Activated T-helper 17 cell treated with anti-CD3 and anti-CD28 coated beads, Interleukin-2, amount 50 U/mL, for 72 hours (primary cell): ENCODE measurements at regions not wholly inside any gene's neighbourhood (a gene's known extent, or its start where the extent isn't known, plus 50 kb on each side); places are given as distances from the start of the nearest gene placed in this dataset.
"Not testable (repeated sequence)": the region's sequence is repeated elsewhere in the genome, so short reads cannot be mapped to it uniquely, and the experiment has no call there.

Source experiments
- ATAC-seq: fragments of 150-1000 bp; cut with Tn5 transposase; replicated peaks from 2 replicates; pipeline ENCODE4 v1.10.0; 2021; ENCODE audit warnings: mild to moderate bottlenecking, moderate library complexity
- H3K27ac Mint-ChIP-seq: one replicate; pipeline ENCODE4 v1.8.0; 2022; ENCODE audit warnings: mixed read lengths
- H3K27me3 Mint-ChIP-seq: one replicate; pipeline ENCODE4 v1.8.0; 2022; ENCODE audit warnings: mixed read lengths
- H3K36me3 Mint-ChIP-seq: one replicate; pipeline ENCODE4 v1.8.0; 2022; ENCODE audit warnings: low read depth, mild to moderate bottlenecking, mixed read lengths
- H3K4me1 Mint-ChIP-seq: one replicate; pipeline ENCODE4 v1.8.0; 2022; ENCODE audit warnings: mixed read lengths
- H3K4me3 Mint-ChIP-seq: one replicate; pipeline ENCODE4 v1.8.0; 2022; ENCODE audit warnings: mild to moderate bottlenecking, mixed read lengths
- H3K9me3 Mint-ChIP-seq: one replicate; pipeline ENCODE4 v1.8.0; 2022; ENCODE audit warnings: mixed read lengths

GRCh38 chr2:65598264-65598663, 165.9 kb upstream of the SPRED2 start:
- H3K9me3 Mint-ChIP-seq: no peaks in the 10 kb centered on the region

GRCh38 chr2:65595630-65596029, 163.2 kb upstream of the SPRED2 start:
- Mint-ChIP-seq H3K36me3 (no peaks in the 10 kb centered on the region), H3K27ac (no peak overlapping the region), H3K4me3 (no peak overlapping the region), H3K27me3 (peaks cover 23% of the 10 kb centered on the region), H3K9me3 (no peaks in the 10 kb centered on the region), H3K4me1 (no peaks in the 10 kb centered on the region)
- no peak for ATAC-seq

More at GRCh38 chr2:65598264-65598663, 165.9 kb upstream of the SPRED2 start:
- no peak overlapping the region for H3K4me3 Mint-ChIP-seq
- peaks cover 15% of the 10 kb centered on the region for H3K27me3 Mint-ChIP-seq
- ATAC-seq: no peak
- no peaks in the 10 kb centered on the region for H3K4me1 Mint-ChIP-seq
- H3K27ac Mint-ChIP-seq: no peak overlapping the region
- H3K36me3 Mint-ChIP-seq: no peaks in the 10 kb centered on the region

- Mint-ChIP-seq H3K4me3 (no peak overlapping the region), H3K9me3 (no peaks in the 10 kb centered on the region), H3K27me3 (peaks cover 29% of the 10 kb centered on the region), H3K4me1 (no peaks in the 10 kb centered on the region), H3K36me3 (no peaks in the 10 kb centered on the region), H3K27ac (no peak overlapping the region)
- ATAC-seq: no peak
Observed at GRCh38 chr2:65594150-65594549, 161.8 kb upstream of the SPRED2 start.

DNA sequence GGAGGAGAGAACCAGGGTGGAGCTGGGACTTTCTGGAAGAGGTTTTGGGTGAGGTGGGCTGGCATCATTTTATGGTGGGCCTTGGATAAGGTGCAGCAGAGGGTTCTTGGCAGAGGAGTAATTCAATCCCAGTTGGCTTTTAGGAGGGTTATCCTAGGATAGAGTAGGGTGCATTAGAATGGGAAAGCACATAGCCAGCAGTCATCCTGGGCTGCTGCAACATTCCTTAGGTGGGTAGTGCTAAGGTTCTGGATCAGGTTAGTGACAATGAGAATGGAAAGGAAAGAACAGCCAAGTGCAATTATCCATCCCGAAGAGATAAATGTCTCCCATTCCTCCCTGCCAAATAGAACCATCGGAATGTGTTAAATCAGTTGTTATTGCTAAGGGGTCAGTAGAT, 157.3 kb upstream of the SPRED2 start:
- Mint-ChIP-seq H3K27ac (no peak overlapping the region), H3K4me3 (no peak overlapping the region), H3K4me1 (no peaks in the 10 kb centered on the region), H3K9me3 (no peaks in the 10 kb centered on the region), H3K36me3 (no peaks in the 10 kb centered on the region), H3K27me3 (peaks cover 28% of the 10 kb centered on the region)
- no peak for ATAC-seq

DNA sequence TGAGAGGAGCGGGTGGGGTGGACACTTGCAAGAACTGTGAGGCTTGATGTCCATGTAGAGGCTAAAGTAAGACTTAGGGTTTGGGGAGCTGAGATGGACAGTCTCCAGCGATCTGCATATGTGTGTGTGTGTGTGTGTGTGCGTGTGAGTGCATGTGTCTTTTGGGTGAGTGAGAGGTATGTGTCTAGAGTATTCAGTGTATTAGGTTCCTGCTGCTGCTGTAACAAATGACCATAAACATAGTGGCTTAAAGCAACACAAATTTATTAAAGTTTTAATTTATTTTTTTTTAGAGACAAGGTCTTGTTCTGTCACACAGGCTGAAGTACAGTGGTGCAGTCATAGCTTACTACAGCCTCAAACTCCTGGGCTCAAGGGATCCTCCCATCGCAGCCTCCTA, 155.4 kb upstream of the SPRED2 start:
- H3K4me3 Mint-ChIP-seq: no peak overlapping the region
- no peak for ATAC-seq
- no peaks in the 10 kb centered on the region for H3K4me1 Mint-ChIP-seq
- H3K36me3 Mint-ChIP-seq: no peaks in the 10 kb centered on the region
- peaks cover 32% of the 10 kb centered on the region for H3K27me3 Mint-ChIP-seq
- no peaks in the 10 kb centered on the region for H3K9me3 Mint-ChIP-seq
- H3K27ac Mint-ChIP-seq: no peak overlapping the region

- H3K27me3 Mint-ChIP-seq: peaks cover 31% of the 10 kb centered on the region
- no peak overlapping the region for H3K4me3 Mint-ChIP-seq
- no peak for ATAC-seq
- H3K4me1 Mint-ChIP-seq: no peaks in the 10 kb centered on the region
- no peaks in the 10 kb centered on the region for H3K9me3 Mint-ChIP-seq
- no peaks in the 10 kb centered on the region for H3K36me3 Mint-ChIP-seq
- no peak overlapping the region for H3K27ac Mint-ChIP-seq
Observed at GRCh38 chr2:65586516-65586915, 154.1 kb upstream of the SPRED2 start.

- H3K36me3 Mint-ChIP-seq: no peaks in the 10 kb centered on the region
- ATAC-seq: no peak
- no peak overlapping the region for H3K4me3 Mint-ChIP-seq
- H3K4me1 Mint-ChIP-seq: no peaks in the 10 kb centered on the region
- peaks cover 24% of the 10 kb centered on the region for H3K27me3 Mint-ChIP-seq
- no peak overlapping the region for H3K27ac Mint-ChIP-seq
- H3K9me3 Mint-ChIP-seq: no peaks in the 10 kb centered on the region
Observed at GRCh38 chr2:65583061-65583460, 150.7 kb upstream of the SPRED2 start.

- no peaks in the 10 kb centered on the region for H3K36me3 Mint-ChIP-seq
- H3K4me3 Mint-ChIP-seq: no peak overlapping the region
- no peaks in the 10 kb centered on the region for H3K4me1 Mint-ChIP-seq
- H3K9me3 Mint-ChIP-seq: no peaks in the 10 kb centered on the region
- ATAC-seq: no peak
- peaks cover 23% of the 10 kb centered on the region for H3K27me3 Mint-ChIP-seq
- H3K27ac Mint-ChIP-seq: no peak overlapping the region
Observed at GRCh38 chr2:65582364-65582763, 150.0 kb upstream of the SPRED2 start.

GRCh38 chr2:65580824-65581223, 148.4 kb upstream of the SPRED2 start:
- Mint-ChIP-seq H3K36me3 (no peaks in the 10 kb centered on the region), H3K27ac (no peak overlapping the region), H3K4me3 (no peak overlapping the region), H3K27me3 (peaks cover 23% of the 10 kb centered on the region), H3K9me3 (no peaks in the 10 kb centered on the region), H3K4me1 (no peaks in the 10 kb centered on the region)
- ATAC-seq: no peak

DNA sequence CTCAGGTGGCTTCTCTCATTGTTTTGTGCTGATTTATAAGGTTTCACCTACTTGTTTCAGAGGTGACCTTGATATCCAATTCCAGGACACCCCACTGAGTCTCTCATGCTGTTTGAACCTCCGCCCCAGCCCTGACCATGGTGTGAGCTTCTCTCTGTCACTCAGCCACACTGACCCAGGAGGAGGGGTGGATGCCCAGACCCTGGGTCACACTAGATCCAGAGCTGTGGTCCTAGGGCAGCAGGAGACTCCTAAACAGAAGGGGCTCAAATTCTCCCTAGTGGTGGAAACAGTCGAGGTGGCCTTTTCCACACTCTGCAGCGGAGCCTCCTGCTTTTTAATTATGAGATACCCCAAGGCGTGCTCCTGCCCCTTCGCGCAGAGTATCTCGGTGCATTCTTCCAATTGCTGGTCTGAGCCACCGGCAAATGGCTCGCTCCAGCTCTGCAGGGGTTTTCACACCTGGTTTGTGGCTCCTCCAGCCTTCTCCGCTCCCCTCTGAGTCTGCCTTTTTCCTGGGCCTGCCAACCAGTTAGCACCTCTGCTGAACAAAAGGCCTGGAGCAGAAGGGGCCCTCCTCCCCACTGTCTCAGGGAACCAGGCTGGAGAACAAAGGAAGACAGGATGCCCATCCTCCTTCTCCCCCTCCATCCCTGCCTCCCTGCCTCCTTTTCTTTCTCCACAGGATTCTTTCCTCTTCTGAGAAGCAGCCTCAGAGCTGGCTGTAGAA, 147.3 kb upstream of the SPRED2 start:
- H3K4me1 Mint-ChIP-seq: no peaks in the 10 kb centered on the region
- no peak for ATAC-seq
- no peaks in the 10 kb centered on the region for H3K36me3 Mint-ChIP-seq
- peaks cover 23% of the 10 kb centered on the region for H3K27me3 Mint-ChIP-seq
- H3K9me3 Mint-ChIP-seq: no peaks in the 10 kb centered on the region
- no peak overlapping the region for H3K27ac Mint-ChIP-seq
- H3K4me3 Mint-ChIP-seq: no peak overlapping the region

- Mint-ChIP-seq H3K36me3 (no peaks in the 10 kb centered on the region), H3K27me3 (peaks cover 20% of the 10 kb centered on the region), H3K27ac (no peak overlapping the region), H3K9me3 (no peaks in the 10 kb centered on the region), H3K4me1 (no peaks in the 10 kb centered on the region), H3K4me3 (no peak overlapping the region)
- no peak for ATAC-seq
Observed at GRCh38 chr2:65577654-65578053, 145.3 kb upstream of the SPRED2 start.

GRCh38 chr2:65576861-65577601, 144.6 kb upstream of the SPRED2 start:
- Mint-ChIP-seq H3K36me3 (no peaks in the 10 kb centered on the region), H3K9me3 (no peaks in the 10 kb centered on the region), H3K4me3 (no peak overlapping the region), H3K4me1 (no peaks in the 10 kb centered on the region), H3K27ac (no peak overlapping the region), H3K27me3 (peaks cover 20% of the 10 kb centered on the region)
- peak; percentile 84 for ATAC-seq

DNA sequence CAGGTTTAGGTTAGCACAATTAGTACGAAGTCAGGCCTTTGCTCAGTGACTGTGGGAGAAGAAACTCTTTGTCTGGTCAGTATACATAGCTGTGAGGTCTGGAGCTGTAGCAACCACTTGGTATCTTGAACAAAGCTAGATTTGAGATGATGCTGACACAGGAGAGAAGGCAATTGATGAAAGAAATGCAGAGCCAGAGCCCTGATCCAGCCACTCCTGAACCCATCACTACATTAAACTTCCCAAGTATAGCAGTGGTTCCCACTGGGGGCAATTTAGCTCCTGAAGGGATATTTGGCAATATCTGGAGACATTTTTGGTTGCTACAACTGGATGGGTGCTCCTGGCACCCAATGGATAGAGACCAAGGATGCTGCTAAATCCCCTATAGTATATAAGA, 143.9 kb upstream of the SPRED2 start:
- peaks cover 17% of the 10 kb centered on the region for H3K27me3 Mint-ChIP-seq
- H3K9me3 Mint-ChIP-seq: no peaks in the 10 kb centered on the region
- H3K27ac Mint-ChIP-seq: no peak overlapping the region
- no peak overlapping the region for H3K4me3 Mint-ChIP-seq
- ATAC-seq: no peak
- no peaks in the 10 kb centered on the region for H3K36me3 Mint-ChIP-seq
- H3K4me1 Mint-ChIP-seq: no peaks in the 10 kb centered on the region

DNA sequence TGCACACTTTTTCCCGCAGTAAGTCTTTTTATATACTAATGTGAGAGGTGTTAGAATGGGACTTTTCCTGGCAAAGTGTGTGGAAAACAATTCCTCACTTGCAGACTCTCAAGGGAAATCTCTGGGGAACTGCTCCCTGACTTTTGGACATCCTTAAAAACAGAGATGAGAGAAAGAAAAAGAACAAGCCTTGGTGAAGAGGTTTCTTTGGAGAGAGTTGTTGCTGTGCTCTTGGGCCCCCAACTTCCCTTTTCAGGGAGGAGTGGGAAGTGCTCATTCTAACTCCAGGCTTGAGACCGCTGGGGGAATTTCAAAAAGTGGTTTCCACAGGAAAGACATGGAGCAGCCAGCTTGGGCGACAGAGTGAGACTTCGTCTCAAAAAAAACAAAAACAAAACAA, 142.6 kb upstream of the SPRED2 start:
- Mint-ChIP-seq H3K36me3 (no peaks in the 10 kb centered on the region), H3K4me1 (no peaks in the 10 kb centered on the region), H3K27me3 (peaks cover 21% of the 10 kb centered on the region), H3K27ac (no peak overlapping the region), H3K9me3 (no peaks in the 10 kb centered on the region), H3K4me3 (no peak overlapping the region)
- ATAC-seq: no peak

DNA sequence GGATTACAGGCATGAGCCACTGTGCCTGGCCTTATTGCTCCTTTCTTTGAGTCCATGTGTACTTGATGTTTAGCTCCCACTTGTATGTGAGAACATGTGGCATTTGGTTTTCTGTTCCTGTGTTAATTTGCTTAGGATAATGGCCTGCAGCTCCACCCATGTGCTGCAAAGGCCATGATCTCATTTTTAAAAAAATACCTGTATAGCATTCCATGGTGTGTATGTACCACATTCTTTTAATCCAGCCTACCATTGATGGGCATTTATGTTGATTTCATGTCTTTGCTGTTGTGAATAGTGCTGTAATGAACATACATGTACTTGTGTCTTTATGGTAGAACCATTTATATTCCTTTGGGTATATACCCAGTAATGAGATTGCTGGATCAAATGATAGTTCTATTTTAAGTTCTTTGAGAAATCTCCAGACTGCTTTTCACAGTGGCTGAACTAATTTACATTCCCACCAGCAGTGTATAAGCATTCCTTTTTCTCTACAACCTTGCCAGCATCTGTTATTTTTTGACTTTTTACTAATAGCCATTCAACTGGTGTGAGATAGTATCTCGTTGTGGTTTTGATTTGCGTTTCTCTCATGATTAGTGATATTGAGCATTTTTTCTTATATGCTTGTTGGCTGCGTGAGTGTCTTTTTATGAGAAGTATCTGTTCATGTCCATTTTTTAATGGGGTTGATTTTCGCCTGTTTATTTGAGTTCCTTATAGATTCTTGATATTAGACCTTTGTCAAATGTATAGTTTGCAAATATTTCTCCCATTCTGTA, 136.4 kb upstream of the SPRED2 start:
- H3K4me1 Mint-ChIP-seq, H3K9me3 Mint-ChIP-seq, ATAC-seq, H3K27ac Mint-ChIP-seq, H3K4me3 Mint-ChIP-seq, H3K36me3 Mint-ChIP-seq: not testable (repeated sequence)
- peaks cover 14% of the 10 kb centered on the region for H3K27me3 Mint-ChIP-seq
